ENCODE measurements at regions not wholly inside any gene's neighbourhood (a gene's known extent, or its start where the extent isn't known, plus 50 kb on each side); places are given as distances from the start of the nearest gene placed in this dataset.

DNA sequence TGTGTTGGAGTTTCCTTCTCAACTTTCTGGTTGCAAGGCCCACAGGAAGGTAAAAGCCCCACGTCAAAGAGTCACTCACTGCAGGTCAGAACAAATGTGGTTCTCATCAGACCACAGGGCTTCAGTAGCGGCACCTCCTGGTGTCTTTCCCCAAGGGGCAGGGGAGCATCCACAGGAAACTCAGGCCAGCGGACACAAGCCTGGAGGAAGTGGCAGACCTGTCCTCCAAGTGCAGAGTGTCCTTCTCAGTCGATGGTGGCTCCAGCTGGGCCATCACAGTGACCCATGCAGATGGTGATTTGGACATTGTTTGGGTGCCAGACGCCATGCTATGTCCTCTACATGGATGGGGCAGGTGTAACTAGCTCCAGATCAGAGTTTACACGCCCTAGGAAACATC, 84.9 kb downstream of the ACKR3 start:
- DNase-seq (ENCODE audit: low read depth in 2 of 2), result no peak

DNA sequence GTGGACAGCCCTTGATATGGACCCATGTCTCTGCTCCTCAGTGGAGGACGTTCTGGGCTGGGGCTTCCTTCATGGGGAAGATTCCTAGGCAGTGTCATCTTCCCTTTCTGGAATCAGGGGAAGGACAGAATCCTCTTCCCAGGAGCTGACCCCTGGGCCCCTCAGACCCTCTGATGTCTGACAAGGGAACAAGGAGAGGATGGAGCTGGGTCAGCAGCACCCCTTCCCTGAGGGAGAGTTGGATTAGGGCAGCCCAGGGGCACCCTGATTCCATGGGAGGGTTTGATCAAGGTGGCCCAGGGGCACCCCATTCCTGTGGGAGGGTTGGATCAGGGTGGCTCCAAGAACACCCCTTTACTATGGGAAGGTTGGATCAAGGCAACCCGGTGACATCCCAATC, 86.5 kb downstream of the ACKR3 start:
- no peak for DNase-seq (ENCODE audit: low read depth in 2 of 2)

DNA sequence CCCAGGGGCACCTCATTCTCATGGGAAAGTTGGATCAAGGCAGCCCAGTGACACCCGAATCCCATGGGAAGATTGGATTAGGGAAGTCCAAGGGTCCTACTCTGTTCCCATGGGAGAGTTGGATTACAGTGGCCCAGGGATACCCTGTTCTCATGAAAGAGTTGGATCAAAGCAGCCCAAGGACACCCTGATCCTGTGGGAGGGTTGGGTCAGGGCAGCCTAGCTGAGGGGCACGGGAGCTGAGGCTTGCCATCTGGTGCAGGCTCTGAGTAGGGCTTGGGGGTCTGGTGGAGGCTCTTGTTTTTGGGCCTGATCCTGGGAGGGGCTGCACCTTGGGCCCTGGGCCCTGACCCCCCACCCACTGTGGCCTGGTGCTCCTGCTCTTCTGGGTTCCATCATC, 87.1 kb downstream of the ACKR3 start:
- no peak for DNase-seq (ENCODE audit: low read depth in 2 of 2)

DNA sequence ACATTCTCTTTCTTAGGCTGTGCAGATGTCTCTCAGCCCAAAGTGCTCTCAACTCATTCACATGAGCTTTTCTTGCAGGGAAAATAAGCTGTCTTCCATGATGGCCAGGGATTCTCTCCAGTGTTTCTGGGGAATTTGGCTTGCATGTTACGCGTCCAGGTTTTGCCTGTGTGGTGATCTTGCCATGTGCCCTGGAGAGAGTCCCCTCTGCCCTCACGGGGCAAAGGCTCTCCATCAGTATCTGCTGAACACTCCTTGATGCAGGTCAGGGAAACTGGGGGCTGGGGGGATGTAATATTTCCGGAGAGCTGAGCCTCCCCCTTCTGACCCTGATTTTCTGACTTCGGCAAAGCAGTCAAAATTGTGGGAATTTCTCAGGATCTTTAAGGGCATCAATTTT, 87.6 kb downstream of the ACKR3 start:
- no peak for DNase-seq (ENCODE audit: low read depth in 2 of 2)

DNA sequence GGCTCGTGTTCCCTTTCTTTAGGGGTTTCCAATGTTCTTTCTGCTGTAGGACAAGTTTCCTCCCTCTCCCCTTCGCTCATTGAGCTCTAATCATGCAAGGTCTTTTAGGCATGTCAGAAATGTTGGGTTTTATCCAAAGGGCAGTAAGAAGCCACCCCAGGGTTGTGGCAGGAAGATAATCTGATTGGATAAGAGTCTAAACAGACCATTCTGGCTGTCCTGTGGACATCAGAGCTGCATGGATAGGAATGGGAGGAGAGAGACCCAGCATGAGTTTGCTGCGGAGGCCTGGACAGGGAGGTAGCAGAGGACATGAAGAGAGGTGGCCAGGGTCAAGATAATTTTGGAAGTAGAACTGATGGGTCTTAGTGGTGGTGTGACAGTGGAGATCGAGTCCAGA, 88.2 kb downstream of the ACKR3 start:
- DNase-seq (ENCODE audit: low read depth in 2 of 2), result no peak

DNA sequence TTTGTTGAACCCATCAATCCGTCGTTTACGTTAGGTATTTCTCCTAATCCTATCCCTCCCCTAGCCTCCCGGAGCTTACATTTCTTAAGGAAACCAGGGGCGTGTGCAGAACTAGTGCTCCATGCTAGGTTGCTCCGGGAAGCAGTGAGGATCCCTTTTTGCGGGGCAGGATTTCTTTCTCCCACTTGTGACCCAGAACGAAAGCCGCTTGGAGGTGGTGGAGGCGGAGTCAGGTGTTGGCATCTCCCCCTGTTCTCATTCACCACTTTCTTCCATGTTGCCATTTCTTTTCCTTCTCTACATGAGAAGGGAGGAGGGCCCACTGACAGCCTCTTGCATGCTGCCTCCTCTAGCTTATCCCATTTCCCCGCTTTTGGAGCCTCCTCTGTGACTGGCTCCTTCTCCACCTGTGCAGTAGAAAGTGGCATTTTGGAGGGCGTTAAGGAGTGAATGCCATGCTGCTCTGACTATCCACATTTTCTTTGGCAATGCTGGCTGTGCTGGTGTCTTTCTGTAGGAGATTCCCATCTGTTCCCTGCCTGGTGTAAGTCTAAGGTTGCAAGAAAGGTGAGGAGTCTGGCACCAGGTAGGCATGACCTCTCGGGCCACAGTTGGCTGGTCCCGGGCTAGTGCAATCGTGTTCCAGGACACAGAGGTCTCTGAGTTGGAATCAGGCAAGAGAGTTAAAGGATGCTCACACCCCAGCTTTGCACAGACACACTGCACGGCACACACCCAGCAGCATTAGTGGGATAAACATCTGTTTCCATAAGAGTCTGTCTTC, 89.5 kb downstream of the ACKR3 start:
- DNase-seq (ENCODE audit: low read depth in 2 of 2), result no peak

DNA sequence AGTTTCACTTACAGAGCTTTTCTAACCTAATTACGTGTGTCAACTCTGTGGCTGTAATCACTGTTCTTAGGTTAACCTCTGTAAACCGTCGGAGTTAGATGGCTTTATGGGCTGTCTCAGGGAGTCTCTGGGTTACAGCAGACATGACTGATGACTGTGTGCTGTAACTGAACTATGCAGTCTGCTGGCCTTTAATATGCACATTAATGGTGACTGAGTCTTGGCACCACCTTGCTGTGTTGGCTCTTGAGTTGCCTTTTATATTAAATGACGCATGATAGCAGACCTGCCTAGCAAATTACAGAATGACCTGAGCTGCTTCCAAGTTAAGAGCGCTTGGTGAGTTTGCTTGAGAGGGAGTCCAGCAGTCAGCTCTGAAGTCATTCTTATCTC, 90.1 kb downstream of the ACKR3 start:
- no peak for DNase-seq (ENCODE audit: low read depth in 2 of 2)

DNA sequence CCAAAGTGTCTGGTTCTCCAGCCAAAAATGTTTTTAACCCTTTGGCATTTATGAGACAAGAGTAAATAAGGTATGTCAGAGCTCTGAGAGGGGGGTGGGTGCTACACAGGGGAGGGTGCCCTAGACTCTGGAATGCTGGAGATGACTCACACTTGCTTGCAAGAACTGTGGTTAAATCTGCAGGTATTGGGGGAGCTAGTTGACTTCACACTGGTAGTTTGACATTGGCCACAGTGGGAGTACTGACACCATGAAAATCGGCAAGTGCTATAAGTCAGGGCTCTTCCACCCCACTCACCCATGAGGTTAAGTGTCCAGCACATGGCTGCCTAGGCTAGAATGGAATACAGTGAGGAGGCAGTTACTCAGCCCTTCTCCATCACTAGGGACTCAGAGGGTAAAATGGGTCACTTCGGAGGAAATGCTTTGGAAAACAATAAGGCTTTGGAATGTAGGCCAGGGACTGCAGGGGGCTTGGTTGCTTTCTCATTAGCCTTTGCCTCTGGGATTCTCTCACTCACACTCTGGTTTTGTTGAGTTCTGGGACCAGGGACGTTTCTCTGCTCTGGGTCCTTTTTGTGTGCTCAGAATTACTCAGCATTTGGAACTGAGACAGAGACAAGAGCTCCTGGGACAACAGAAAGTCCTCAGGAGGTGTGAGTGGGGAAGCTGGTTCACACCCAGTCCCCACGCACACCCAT, 91.6 kb downstream of the ACKR3 start:
- DNase-seq (ENCODE audit: low read depth in 2 of 2), result no peak

DNA sequence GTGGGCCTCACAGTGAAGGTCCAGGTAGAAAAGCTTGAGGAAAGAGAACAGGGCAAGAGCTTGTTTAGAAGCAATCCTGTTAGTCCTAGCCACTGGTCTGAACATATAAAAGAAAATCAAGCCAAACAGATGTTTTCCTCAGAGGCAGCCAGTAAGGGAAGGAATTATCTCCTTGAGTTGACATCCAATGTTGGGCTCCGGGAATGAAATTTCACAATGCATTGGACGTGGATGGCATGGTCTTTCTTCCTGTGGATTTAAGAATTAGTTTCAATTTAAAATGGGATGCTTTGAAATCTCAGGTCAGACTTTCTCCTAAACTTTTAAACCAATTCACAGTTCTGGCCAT, 92.1 kb downstream of the ACKR3 start:
- DNase-seq (ENCODE audit: low read depth in 2 of 2), result no peak

DNA sequence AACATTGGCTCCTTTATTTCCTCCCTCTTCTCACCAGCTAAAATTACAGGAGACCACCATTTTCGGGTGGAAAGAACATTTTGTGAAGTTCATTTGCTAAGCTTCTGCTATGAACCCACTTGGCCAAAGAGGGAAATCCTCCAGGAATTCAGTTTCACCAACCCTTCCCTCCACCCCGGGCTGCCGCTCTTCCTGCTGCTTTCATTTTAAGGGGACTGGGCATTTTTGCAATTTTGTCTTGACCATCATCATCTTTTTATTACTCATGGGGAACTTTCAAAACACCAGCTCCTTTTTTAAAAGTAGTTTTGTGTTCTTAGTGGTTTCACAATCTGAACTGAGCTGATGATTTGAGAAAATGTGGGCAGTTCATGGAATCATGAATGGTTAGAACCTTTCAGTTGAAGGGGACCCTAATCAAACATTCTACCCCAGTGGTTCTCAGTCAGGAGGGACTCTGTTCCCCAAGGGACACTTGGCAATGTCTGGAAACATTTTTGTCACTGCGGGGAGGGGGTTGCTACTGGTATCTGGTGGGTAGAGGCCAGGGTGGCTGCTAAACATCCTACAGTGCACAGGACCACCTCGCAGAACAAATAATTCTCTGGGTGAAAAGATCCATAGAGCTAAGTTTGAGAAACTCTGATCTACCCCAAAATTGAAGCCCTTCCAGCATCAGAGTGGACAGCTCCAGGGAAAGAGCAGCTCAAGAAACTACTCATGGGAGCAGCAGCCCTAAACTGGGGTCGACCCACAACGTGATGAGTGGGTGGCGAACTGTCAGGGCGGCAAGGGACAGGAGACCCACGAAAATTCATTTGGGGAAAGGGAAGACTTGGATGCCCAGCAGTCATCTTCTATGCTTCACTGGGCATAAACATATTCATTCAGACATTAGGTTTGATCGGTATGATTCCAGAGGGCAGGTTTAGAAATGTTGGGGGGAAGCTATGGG, 92.9 kb downstream of the ACKR3 start:
- DNase-seq (ENCODE audit: low read depth in 2 of 2), result no peak

DNA sequence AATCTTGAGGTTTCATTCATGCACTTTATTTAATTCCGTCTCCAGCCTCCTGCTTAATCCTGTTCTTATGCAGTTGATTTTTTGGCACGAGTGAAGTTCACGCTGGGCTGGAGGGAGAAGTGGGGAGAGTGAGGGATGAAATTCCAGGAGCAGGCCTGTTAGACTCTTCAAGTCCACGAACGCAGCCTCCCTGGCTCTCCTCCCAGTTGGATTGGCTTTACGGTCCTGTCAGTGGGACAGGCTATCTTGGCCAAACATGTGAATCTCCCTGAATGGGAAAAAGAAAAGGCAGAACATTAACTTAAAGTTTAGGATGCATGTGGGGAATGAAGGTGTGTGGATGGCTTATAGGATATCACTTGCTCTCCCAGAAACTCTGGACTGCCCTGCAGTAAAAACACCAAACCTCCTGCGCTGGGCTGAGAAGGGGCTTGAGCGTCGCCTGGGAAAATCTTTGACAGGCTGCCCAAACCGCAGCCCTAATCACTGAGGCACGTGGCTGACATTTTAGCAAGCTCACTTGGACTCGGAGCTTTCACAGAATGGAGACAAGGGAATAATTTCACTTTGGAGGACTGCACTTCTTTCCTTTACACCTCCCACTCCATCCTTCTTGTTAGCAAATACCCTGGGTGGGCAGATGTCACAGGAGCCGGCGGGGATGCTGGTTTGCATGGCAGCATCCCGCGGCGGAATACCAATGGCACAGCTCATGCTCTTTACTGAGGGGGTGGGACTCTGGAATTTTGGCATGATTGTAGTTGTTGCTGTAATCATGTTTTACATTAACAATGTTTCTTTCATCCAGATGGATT, 93.9 kb downstream of the ACKR3 start:
- no peak for DNase-seq (ENCODE audit: low read depth in 2 of 2)

DNA sequence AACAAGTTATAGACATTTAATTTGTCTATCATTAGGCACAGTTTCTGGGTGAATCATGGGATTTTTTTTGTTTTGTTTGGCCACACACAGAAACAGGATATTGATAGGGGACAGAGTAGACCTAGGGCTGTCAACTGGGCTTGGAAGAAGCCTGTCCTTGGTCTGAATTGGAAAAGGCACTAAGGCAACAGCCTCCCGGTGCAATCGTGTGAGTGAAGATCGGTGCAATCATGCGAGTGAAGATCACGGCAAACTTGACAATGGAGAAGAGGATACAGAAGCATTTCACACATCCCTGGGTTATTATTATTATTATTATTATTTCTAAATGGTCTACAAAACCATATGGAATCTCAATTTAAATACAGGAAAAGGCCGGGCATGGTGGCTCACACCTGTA, 94.5 kb downstream of the ACKR3 start:
- DNase-seq (ENCODE audit: low read depth in 2 of 2), result no peak

DNA sequence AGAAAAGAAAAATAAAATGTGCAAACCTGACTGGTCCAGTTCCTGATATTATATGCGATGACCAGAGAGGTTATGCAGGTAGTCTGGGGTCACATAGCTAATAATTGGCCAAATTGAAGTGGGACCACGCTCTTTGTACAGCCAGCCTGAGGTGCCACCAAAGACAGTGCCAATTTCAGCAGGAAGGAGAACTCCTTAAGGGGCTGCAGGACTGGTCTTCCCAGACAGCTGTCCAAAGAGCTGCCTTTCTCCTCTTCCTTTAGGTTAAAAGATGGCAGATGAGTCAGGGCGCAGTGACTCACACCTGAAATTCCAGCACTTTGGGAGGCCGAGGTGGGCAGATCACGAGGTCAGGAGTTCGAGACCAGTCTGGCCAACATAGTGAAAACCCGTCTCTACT, 95.5 kb downstream of the ACKR3 start:
- DNase-seq (ENCODE audit: low read depth in 2 of 2), result no peak

DNA sequence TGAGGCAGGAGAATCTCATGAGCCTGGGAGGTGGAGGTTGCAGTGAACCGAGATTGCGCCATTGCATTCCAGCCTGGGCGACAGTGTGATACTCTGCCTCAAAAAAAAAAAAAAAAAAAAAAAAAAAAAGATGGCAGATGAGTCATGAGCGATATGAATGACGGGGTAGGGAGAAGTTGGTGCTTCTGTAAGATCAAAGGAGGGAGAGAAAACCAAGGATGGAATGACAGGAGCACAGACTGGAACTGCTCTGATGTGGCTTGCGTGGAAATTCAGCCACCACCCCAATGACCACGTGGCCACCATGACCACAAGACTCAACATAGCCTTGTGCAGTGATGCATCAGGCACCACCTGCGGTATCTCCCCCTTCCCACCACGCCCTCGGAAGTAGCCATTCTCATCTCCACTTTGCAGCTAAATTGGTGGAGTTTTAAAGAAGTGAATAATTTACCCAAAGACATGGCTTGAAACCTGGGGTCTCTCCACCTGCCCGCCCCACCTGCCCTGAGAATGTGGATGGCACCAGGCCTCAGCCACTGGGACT, 96.0 kb downstream of the ACKR3 start:
- DNase-seq (ENCODE audit: low read depth in 2 of 2), result no peak

DNA sequence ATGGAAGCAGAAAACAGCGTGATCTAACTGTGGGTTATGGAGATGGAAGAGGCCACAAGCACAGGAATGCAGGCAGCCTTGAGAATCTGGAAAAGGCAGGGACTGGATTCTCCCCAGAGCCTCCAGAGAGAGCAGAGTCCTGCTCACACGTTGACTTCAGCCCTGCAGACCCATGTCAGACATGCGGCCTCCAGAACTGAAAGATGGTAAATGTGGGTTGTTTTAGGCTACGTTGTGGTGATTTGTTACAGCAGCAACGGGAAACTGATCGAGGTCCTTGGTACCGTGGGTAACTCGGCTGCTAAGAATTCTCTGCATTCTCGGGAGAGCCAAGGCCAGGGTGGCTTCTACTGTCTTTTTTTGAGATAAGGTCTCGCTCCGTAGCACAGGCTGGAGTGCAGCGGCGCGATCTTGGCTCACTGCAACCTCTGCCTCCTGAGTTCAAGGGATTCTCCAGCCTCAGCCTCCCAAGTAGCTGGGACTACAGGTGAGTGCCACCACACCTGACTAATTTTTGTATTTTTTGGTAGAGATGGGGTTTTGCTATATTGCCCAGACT, 97.1 kb downstream of the ACKR3 start:
- no peak for DNase-seq (ENCODE audit: low read depth in 2 of 2)

DNA sequence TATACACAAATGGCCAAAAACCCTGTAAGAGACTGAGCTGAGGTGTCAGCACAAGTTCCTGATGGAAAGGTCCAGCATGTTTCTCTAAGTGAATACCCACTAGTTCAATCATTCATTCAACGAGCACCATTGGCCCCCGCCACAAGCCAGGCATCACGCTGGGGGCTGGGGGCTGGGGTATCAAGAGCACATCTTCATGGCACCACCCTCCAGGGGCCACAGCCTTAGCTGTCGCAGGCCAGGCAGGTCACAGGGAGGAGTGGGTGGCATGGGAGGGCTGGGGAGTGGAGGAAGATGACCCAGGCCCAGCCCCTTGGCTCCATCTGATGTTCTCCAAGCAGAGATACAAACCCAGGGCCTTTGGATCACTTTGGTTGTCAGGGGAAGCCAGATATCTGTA, 97.9 kb downstream of the ACKR3 start:
- DNase-seq (ENCODE audit: low read depth in 2 of 2), result no peak

DNA sequence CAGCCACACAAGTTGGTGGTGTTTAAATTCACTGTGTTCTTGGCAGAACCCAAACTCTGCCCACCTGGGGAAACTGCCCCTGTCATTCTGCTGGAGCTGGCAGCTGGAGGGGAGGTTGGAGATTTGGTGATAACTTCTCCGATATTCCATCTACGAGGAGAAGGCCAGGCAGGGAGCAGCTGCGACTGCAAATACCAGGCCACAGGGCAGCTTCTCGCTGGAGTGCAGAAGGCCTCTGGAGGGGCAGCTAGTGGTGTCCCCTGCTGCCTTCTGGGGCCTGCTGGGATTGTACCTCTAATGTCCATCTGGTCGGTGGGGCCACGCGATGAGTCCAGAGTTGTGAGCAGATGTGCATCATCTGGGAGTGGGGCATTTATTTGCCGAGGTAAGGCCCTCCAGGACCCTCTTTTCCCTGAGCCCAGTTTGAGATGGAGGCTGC, 98.9 kb downstream of the ACKR3 start:
- DNase-seq (ENCODE audit: low read depth in 2 of 2), result no peak

DNA sequence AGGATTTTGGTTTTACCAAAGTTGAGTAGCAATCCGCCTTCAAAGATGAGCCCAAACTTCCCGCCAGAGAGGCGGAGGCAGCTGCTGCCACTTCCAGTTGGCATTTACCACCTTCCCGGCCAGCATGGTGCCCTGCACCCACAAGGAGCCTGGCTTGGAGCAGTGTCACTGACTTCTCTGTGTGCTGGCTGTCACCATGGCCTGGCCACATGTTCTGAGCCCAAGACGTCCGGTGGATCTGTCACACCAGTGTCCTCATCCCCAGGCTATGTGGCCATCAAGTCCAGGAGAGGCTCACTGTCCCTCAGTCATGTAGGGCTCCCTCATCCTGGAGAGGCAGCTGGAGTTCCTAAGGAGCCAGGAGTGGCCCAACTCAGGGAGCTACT, 100.6 kb downstream of the ACKR3 start:
- no peak for DNase-seq (ENCODE audit: low read depth in 2 of 2)

DNA sequence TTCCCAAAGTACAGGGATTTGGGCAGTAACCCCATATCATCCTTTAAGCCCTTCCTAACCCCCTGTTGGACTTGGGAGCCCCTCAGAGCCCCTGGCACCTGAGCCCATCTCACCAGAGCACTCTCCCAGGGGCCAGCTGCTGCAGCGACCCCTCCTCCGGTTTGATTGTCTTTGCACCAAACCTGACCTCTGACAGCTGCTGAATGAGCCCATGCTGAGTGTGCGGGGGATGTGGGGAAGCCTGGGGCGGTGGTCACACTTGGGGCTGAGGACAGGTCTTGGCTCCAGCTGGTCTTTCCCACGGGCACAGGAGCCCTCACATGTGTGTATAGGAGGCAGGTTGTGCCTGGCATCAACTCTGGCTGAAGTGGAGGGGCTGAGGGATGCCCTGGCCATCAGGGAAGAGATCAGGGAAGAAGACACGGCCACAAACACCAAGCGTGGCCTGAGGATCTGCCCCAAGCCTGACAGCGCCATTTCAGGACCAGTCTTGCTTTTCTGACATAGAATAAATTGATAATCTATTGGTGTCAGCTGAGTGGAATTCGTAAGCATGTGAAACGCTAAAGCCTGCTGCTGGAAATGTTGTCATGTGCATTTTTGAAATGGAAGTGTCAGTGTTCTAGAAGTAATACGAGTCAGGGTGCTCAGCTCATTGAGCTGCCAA, 102.4 kb downstream of the ACKR3 start:
- DNase-seq (ENCODE audit: low read depth in 2 of 2), result no peak

DNA sequence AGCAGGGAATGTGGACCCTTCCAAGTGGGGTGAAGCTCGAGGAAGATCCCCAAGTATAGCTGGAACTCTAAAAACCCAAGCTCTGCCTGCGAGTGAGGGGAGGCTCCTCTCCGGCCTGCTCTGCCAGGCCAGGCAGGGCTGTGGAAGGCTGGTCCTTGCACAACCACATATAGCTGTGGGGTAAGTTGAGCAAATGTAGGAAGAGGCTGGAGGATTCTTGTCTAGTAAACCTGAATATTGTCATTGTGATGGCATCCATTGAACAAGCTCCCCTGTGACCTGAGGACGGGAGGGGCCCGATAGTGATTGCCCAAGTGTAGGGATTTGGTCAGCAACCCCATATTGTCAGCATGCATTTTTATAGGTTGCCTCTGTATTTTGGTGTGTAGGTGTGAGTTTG, 103.0 kb downstream of the ACKR3 start:
- DNase-seq (ENCODE audit: low read depth in 2 of 2), result no peak

All from stimulated activated CD4-positive, alpha-beta T cell treated with anti-CD3 and anti-CD28 coated beads, Interleukin-15, amount 100 ng/mL, for 48 hours (primary cell).